ENCODE measurements at regions not wholly inside any gene's neighbourhood (a gene's known extent, or its start where the extent isn't known, plus 50 kb on each side); places are given as distances from the start of the nearest gene placed in this dataset.

DNA sequence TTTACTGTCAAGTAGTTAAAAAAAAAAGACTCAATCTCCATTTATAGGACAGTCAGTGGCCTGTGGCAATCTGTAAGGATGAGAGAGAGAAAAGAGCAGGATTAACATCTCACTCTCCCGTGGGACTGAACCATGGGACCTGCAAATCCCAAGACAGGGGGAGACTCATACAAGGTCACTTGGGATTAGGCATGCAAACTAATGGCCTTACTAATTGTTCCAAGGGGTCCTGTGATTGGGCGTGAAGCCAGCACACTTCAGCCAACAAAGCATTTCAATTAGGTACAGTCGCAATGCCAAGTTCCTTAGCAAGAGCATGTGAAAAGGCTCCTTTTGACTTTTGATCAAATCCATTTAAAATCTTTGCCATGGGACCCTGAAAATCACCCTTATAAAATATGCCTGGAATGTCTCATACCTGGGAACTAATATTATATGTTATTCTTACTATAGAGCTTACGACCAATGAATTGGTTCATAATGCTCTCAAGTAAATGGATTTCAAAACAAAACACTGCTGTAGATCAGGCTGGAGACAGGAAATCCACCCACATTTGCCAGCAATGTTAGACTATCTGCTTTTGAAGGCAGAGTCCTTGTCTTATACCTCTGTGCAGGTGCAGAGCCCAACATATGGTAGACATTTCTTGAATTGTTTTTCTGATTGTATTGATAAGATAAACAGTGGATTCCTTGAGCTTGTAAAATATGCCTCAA, 412.5 kb downstream of the GJA1 start:
- TF ChIP-seq, protein P1, sequence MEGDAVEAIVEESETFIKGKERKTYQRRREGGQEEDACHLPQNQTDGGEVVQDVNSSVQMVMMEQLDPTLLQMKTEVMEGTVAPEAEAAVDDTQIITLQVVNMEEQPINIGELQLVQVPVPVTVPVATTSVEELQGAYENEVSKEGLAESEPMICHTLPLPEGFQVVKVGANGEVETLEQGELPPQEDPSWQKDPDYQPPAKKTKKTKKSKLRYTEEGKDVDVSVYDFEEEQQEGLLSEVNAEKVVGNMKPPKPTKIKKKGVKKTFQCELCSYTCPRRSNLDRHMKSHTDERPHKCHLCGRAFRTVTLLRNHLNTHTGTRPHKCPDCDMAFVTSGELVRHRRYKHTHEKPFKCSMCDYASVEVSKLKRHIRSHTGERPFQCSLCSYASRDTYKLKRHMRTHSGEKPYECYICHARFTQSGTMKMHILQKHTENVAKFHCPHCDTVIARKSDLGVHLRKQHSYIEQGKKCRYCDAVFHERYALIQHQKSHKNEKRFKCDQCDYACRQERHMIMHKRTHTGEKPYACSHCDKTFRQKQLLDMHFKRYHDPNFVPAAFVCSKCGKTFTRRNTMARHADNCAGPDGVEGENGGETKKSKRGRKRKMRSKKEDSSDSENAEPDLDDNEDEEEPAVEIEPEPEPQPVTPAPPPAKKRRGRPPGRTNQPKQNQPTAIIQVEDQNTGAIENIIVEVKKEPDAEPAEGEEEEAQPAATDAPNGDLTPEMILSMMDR (IDR thresholded peaks at IDR 0.05; ENCODE audit: poor library complexity, severe bottlenecking): no peak
- no peak for TF ChIP-seq POLR2AphosphoS5 (IDR thresholded peaks at IDR 0.05)
- TF ChIP-seq TAF1 (IDR thresholded peaks at IDR 0.05; ENCODE audit: low read depth): no peak
